ENCODE measurements at regions not wholly inside any gene's neighbourhood (a gene's known extent, or its start where the extent isn't known, plus 50 kb on each side); places are given as distances from the start of the nearest gene placed in this dataset.
"Not testable (repeated sequence)": the region's sequence is repeated elsewhere in the genome, so short reads cannot be mapped to it uniquely, and the experiment has no call there.

DNA sequence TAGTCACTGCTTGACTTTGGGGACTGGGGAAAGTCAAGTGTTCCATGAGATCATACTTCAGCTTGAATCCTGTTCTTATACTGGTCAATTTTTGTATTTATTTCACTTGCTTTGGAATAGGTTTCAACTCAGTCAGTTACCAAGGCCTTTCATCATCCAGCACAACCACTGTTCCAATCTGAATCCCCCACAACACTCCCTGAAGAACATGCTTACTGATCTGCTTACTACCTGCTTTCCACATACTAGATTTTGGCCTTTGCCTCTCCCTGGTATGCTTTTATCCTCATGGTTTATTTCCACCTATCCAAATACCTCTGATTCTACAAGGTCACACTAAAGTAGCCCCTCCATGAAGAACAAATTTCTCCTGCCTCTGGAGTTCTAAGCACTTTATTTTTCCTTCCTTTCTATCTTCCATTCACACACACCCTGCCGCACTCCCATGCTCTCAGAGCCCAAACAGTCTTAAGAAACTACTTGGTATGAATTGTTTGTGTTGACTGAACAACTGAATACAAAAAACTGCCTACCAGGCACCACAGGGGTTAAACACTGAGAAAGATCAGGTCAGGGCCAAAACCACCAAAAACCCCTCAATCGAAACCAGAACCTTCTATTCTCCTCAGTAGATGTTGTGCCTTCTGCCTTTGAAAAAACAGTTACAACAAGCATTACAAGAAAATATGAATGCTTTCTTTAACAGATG is 178.1 kb downstream of the AVL9 start:
- TF ChIP-seq ZFX (IDR thresholded peaks at IDR 0.05): no peak
- TF ChIP-seq, protein P1, sequence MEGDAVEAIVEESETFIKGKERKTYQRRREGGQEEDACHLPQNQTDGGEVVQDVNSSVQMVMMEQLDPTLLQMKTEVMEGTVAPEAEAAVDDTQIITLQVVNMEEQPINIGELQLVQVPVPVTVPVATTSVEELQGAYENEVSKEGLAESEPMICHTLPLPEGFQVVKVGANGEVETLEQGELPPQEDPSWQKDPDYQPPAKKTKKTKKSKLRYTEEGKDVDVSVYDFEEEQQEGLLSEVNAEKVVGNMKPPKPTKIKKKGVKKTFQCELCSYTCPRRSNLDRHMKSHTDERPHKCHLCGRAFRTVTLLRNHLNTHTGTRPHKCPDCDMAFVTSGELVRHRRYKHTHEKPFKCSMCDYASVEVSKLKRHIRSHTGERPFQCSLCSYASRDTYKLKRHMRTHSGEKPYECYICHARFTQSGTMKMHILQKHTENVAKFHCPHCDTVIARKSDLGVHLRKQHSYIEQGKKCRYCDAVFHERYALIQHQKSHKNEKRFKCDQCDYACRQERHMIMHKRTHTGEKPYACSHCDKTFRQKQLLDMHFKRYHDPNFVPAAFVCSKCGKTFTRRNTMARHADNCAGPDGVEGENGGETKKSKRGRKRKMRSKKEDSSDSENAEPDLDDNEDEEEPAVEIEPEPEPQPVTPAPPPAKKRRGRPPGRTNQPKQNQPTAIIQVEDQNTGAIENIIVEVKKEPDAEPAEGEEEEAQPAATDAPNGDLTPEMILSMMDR (conservative IDR thresholded peaks at IDR 0.05): no peak
- H3K27ac ChIP-seq: no peak overlapping the region

- TF ChIP-seq ZFX (IDR thresholded peaks at IDR 0.05): no peak
- TF ChIP-seq, protein P1 (conservative IDR thresholded peaks at IDR 0.05): no peak
- H3K27ac ChIP-seq: no peak overlapping the region
Measured at GRCh38 chr7:32670110-32671025, 175.1 kb downstream of the AVL9 start.

- H3K27ac ChIP-seq: not testable (repeated sequence)
Measured at GRCh38 chr7:32669173-32669870, 174.0 kb downstream of the AVL9 start.

DNA sequence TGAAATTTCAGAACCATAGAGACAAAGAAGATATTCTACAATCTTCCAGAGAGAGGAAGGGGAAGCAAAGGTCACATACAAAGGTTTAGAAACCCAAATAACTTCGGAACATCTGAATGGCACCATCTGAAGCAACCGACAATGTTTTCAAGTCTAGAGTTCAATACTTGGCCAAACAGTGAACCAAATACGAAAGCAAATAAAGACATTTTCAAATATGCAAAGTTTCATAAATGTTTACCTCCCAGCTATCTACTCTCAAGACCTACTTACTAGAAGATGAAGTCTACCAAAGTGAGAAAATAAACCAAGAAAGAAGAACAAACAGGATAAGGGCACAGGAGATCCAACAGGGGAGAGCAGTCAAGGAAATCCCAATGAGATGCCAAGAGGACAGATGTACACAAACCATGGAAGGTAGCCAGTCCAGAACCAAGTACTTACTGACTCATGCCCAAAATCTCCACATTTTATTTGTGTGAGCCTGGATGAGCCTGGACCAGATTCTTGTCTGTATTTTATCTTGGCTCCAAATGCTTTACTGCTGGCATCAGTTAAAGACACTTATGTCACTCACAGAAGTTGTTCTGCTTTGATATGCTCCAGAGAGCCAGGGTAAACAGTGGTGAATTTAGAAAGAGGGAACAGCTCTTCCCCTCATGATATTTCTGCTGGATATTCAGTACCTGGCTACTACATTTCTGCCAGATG is 173.3 kb downstream of the AVL9 start:
- H3K27ac ChIP-seq: not testable (repeated sequence)

DNA sequence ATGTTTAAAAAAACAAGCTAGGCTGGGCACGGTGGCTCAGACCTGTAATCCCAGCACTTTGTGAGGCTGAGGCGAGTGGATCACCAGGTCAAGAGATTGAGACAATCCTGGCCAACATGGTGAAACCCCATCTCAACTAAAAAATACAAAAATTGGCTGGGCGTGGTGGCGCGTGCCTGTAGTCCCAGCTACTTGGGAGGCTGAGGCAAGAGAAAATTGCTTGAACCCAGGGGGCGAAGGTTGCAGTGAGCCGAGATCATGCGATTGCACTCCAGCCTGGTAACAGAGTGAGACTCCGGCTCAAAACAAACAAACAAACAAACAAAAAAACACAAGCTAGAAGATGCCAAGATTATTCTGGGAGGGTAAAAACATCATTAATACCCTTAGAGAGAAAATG is 172.3 kb downstream of the AVL9 start:
- not testable (repeated sequence) for H3K27ac ChIP-seq

- not testable (repeated sequence) for H3K27ac ChIP-seq
Measured at GRCh38 chr7:32663805-32664211, 168.5 kb downstream of the AVL9 start.

GRCh38 chr7:32662509-32662908 is 167.2 kb downstream of the AVL9 start:
- H3K27ac ChIP-seq: not testable (repeated sequence)

GRCh38 chr7:32661929-32662328 is 166.6 kb downstream of the AVL9 start:
- no peak for TF ChIP-seq ZFX (IDR thresholded peaks at IDR 0.05)
- no peak overlapping the region for H3K27ac ChIP-seq

- H3K27ac ChIP-seq: no peak overlapping the region
- TF ChIP-seq ZFX (IDR thresholded peaks at IDR 0.05): no peak
- TF ChIP-seq, protein P1 (conservative IDR thresholded peaks at IDR 0.05): no peak
Measured at GRCh38 chr7:32661501-32661900, 166.2 kb downstream of the AVL9 start.

DNA sequence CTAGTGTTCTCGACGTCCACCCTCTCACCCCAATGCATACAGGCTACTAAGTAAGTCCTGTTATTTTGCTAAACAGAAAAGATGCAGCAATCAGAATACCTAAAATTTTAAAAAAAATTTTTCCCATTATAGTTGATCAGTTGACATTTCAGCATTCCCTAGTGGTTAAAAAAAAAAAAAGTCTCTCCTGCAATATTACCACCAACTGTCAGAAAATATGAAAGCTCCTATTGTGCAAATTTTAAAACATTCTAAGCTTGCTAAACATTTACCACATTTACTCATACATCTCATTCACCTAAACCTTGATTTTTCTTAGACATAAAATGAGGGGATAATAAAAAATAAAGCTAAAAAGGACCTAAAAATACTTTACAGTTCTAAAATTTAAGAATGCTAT is 165.6 kb downstream of the AVL9 start:
- TF ChIP-seq ZFX (IDR thresholded peaks at IDR 0.05): no peak
- TF ChIP-seq, protein P1 (conservative IDR thresholded peaks at IDR 0.05): no peak
- no peak overlapping the region for H3K27ac ChIP-seq
